Activated T-cell treated with anti-CD3 and anti-CD28 coated beads, Interleukin-2, amount 50 U/mL, for 4 hours (primary cell): ENCODE measurements at regions not wholly inside any gene's neighbourhood (a gene's known extent, or its start where the extent isn't known, plus 50 kb on each side); places are given as distances from the start of the nearest gene placed in this dataset.
"Not testable (repeated sequence)": the region's sequence is repeated elsewhere in the genome, so short reads cannot be mapped to it uniquely, and the experiment has no call there.

Source experiments
- ATAC-seq, 2 donors: fragments of 200-7000 bp; cut with Tn5 transposase; one replicate each; pipeline ENCODE4 v1.10.0; 2021
- DNase-seq: peaks from one replicate; pipeline ENCODE4 v3.0.0-alpha.2; 2020
- H3K27me3 Mint-ChIP-seq: one replicate; pipeline ENCODE4 v1.8.0; 2021; ENCODE audit warnings: low read depth, mixed read lengths
- H3K36me3 Mint-ChIP-seq: one replicate; pipeline ENCODE4 v1.8.0; 2022; ENCODE audit warnings: mixed read lengths; ENCODE audit not compliant: insufficient read depth
- H3K4me1 Mint-ChIP-seq: one replicate; pipeline ENCODE4 v1.8.0; 2021; ENCODE audit warnings: low read depth, mixed read lengths
- H3K4me3 Mint-ChIP-seq: one replicate; pipeline ENCODE4 v1.8.0; 2021; ENCODE audit warnings: mild to moderate bottlenecking, moderate library complexity, mixed read lengths
- H3K9me3 Mint-ChIP-seq: one replicate; pipeline ENCODE4 v1.8.0; 2021; ENCODE audit warnings: mixed read lengths

DNA sequence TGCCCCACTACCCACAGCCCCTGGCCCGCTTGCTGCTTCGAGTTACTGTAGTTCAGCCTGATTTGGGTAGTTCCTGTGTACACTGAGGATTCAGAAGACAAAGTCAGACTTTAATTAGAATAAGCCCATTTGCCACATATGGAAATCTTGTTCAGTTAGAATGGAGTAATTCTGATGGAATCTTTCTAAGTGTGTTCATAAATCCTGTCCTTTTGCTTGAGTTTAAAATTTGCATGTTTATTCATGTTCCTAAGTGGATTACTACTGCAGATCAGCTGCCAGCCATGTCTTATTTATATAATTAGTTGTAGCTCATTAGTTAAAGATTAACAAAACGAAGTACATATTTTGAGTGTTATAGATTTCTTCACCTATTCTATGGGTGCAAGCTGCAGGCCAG lies 504.5 kb downstream of the PCNX1 start:
- ATAC-seq (no peak), DNase-seq (no peak)
- H3K27me3 Mint-ChIP-seq, result no peaks in the 10 kb centered on the region
- H3K4me1 Mint-ChIP-seq, result peaks cover 31% of the 10 kb centered on the region
- H3K36me3 Mint-ChIP-seq, result peaks cover 12% of the 10 kb centered on the region
- H3K4me3 Mint-ChIP-seq, result no peak overlapping the region
- no peaks in the 10 kb centered on the region for H3K9me3 Mint-ChIP-seq

DNA sequence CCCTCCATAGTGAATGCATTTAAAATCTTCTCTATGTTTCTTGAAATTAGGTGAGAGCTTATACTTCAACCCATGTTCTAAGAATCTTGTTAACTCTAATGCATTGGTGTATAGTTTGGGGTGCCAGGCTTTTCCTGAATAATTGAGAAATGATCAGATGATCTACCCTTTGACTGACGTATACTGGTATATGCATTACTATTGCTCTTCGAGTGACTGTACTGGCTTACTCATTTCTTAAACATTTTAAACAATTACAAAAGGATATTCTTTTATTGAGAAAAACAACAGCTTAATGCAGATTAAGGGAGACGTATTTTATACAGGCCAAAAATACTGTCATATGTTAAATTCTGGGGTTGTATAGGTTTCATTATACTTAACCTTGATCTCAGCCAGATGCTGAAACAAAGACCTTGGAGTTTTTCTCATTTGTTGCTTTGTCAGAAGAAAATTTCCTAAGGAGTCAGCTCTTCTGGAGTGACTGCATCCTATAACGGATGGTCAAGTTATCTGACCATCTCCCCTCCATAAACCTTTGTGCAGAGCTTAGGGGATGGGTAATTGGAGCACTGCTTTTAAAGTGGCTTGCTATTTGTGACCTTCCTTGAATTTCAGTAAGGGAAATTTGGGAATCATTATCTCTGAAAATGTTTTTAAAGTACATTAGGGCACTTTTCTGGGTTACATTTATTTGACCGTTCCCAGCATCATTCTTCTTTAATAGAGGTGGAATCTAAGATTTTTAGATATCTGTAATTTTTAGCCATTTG lies 507.6 kb downstream of the PCNX1 start:
- H3K36me3 Mint-ChIP-seq, result peaks cover 24% of the 10 kb centered on the region
- DNase-seq, result no peak
- H3K4me1 Mint-ChIP-seq, result peaks cover 21% of the 10 kb centered on the region
- H3K27me3 Mint-ChIP-seq, result no peaks in the 10 kb centered on the region
- no peak for ATAC-seq
- H3K4me3 Mint-ChIP-seq, result no peak overlapping the region
- no peaks in the 10 kb centered on the region for H3K9me3 Mint-ChIP-seq

DNA sequence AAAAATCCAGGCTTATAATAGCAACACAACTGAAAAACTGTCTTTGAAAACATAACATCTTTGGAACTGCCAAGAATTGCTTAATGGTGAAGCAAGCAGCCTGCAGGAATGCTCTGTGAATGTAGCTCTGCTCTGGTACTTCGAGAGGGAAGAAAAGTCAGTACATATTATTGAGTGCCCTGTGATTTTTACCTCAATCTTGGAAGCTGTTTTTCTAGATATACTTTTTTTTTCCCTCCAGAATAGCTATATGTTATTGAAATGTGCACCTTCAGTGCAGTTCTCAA lies 508.1 kb downstream of the PCNX1 start:
- Mint-ChIP-seq H3K4me1 (peaks cover 17% of the 10 kb centered on the region), H3K9me3 (no peaks in the 10 kb centered on the region), H3K4me3 (no peak overlapping the region), H3K27me3 (no peaks in the 10 kb centered on the region), H3K36me3 (peaks cover 27% of the 10 kb centered on the region)
- no peak for DNase-seq
- ATAC-seq, result no peak

DNA sequence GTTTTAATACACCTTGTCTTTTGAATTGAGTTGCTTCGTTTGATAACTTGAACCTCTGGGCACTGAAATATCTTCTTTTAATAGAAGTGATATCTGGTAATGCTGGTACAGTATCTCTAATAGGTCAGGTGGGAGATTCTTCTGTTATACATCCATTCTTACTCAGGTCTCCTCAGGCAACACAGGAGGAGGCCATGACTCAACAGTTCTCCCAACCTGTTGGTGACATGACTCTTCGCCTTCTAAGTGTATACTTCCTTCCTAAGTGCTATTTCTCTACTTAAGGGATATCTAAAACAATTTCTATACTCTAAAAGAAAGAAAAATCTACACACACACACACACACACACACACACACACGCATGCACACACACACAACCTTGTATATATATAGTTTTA lies 509.1 kb downstream of the PCNX1 start:
- Mint-ChIP-seq H3K9me3 (no peaks in the 10 kb centered on the region), H3K27me3 (no peaks in the 10 kb centered on the region), H3K4me1 (peaks cover 10% of the 10 kb centered on the region), H3K4me3 (no peak overlapping the region), H3K36me3 (peaks cover 28% of the 10 kb centered on the region)
- no peak for DNase-seq
- ATAC-seq, result no peak

DNA sequence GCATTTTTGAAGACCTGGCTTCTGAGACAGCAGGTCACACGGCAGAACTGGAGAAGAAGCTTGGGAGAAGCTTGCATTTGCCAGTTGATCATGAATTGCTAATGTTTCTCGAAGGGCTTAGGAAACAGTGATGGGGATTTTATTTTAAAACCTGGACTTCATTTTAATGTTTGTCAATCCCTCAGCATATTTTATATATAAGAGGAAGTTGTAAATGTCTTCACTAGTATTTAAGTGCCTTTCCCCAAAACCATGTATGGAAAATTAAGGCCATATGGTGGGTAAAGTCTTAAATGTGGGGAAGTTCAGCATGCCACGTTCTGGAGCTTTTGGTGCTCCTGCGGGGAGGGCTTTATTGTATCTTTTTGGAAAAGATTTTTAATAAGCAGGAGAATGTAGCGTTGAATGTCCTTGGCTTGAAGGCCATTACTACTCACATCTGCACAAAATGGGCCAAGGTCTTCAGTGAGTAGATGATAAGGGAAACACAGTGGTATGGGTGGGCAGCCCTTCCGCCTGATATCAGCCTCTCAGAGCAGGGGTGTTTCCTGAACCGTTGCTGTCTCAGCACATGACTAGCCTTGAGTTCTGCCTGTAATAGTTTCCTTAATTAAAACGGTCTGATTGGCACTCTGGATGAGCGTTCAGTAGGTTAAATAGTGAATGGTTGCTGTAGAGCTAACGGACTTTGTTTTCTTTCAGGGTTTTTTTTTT lies 511.4 kb downstream of the PCNX1 start:
- H3K4me1 Mint-ChIP-seq, result peaks cover 2% of the 10 kb centered on the region
- no peak for ATAC-seq
- no peak for DNase-seq
- H3K9me3 Mint-ChIP-seq, result no peaks in the 10 kb centered on the region
- H3K36me3 Mint-ChIP-seq, result peaks cover 40% of the 10 kb centered on the region
- H3K4me3 Mint-ChIP-seq, result no peak overlapping the region
- no peaks in the 10 kb centered on the region for H3K27me3 Mint-ChIP-seq

DNA sequence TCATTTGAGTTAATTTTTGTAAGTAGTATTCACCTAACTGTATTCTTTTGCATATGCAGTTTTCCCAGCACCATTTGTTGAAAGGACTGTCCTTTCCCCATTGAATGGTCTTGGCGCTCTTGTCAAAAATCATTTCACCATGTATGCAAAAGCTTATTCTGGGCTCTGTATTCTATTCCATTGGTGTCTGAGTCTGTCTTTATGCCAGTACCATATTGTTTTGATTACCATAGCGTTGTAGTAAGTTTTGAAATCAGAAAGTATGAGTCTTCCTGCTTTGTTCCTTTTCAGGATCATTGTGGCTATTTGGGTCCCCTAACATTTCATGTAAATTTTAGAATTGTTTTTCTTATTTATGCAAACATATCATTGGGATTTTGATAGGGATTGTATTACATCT lies 508.7 kb upstream of the RGS6 start:
- Mint-ChIP-seq H3K4me1 (peaks cover 11% of the 10 kb centered on the region), H3K9me3 (peaks cover 28% of the 10 kb centered on the region), H3K27me3 (no peaks in the 10 kb centered on the region), H3K36me3 (peaks cover 52% of the 10 kb centered on the region), H3K4me3 (no peak overlapping the region)
- ATAC-seq, result no peak
- DNase-seq, result no peak

DNA sequence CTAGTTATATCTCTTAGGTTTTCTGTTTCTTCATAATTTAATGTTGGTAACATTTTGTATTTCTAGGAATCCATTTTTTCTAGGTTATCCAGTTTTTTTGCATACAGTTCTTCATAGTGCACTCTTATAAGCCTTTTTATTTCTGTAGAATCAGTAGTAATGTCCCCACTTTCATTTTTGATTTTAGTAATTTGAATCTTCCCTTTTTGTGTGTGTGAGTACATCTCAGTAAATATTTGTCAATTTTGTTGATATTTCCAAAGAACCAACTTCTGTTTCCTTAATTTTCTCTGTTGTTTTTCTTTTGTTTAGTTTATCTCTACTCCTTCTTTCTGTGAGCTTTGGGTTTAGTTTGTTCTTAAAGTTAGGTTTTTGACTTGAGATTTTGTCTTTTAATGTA lies 507.3 kb upstream of the RGS6 start:
- Mint-ChIP-seq H3K9me3 (peaks cover 28% of the 10 kb centered on the region), H3K4me3 (no peak overlapping the region), H3K4me1 (peaks cover 13% of the 10 kb centered on the region), H3K36me3 (peaks cover 48% of the 10 kb centered on the region), H3K27me3 (no peaks in the 10 kb centered on the region)
- ATAC-seq, result no peak
- DNase-seq, result no peak

DNA sequence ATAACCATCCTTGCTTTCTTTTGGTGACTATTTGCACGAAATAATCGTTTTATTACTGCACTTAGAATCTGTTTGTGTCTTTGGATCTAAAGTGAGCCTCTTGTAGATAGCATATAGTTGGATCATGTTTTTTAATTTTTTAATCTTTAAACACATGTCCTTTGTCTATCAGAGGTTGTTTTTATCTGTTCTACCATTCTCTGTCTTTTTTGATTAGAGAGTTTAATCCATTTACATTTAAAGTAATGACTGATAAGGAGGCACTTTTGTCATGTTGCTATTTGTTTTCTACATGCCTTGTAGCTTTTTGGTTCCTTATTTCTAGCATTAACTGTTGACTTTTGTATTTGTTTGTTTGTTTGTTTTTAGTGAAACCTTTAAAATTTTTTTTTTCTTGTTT lies 506.2 kb upstream of the RGS6 start:
- Mint-ChIP-seq H3K9me3 (peaks cover 28% of the 10 kb centered on the region), H3K4me1 (peaks cover 20% of the 10 kb centered on the region), H3K36me3 (peaks cover 48% of the 10 kb centered on the region), H3K4me3 (no peak overlapping the region), H3K27me3 (no peaks in the 10 kb centered on the region)
- ATAC-seq, result no peak
- DNase-seq, result no peak

DNA sequence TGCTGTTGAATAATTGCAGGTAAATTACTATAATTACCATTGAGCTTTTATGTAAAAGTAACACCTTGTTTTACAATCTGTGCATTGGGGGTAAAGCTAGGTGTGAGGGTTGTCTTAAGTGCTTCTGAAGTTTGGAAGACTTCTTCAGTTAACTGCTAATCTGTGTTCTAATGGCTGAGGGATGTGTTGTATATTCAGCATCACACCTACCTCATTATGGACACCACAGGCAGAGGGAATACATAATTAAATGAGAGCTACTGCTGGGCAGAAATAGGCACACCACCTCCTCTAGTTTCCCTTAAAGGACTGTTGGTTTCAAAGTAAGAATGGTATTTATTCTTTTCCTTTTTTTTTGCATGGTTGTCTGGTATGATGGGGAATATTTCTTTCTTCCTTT lies 502.3 kb upstream of the RGS6 start:
- DNase-seq (no peak), ATAC-seq (no peak)
- peaks cover 28% of the 10 kb centered on the region for H3K4me1 Mint-ChIP-seq
- H3K4me3 Mint-ChIP-seq, result no peak overlapping the region
- H3K27me3 Mint-ChIP-seq, result no peaks in the 10 kb centered on the region
- H3K36me3 Mint-ChIP-seq, result peaks cover 29% of the 10 kb centered on the region
- H3K9me3 Mint-ChIP-seq, result peaks cover 16% of the 10 kb centered on the region

DNA sequence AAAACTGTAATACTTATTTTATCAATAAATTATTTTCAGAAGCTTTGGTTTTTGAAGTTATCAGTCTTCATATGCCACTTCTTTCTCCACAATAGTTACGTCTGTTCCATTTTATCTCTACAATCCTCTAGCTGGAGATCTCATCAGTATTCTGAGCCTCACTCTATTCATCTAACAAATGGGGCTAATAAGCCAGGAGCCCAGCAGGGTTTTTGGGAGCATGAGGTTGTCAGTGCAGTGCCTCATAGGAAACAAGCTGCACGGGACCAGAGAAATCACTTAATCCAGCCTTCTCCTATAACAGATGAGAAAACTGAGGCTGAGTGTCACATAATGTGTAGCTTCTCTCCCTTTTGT lies 501.9 kb upstream of the RGS6 start:
- ATAC-seq, result no peak
- DNase-seq, result no peak
- H3K9me3 Mint-ChIP-seq, result peaks cover 12% of the 10 kb centered on the region
- no peaks in the 10 kb centered on the region for H3K27me3 Mint-ChIP-seq
- H3K4me3 Mint-ChIP-seq, result no peak overlapping the region
- peaks cover 24% of the 10 kb centered on the region for H3K4me1 Mint-ChIP-seq
- H3K36me3 Mint-ChIP-seq, result peaks cover 27% of the 10 kb centered on the region

DNA sequence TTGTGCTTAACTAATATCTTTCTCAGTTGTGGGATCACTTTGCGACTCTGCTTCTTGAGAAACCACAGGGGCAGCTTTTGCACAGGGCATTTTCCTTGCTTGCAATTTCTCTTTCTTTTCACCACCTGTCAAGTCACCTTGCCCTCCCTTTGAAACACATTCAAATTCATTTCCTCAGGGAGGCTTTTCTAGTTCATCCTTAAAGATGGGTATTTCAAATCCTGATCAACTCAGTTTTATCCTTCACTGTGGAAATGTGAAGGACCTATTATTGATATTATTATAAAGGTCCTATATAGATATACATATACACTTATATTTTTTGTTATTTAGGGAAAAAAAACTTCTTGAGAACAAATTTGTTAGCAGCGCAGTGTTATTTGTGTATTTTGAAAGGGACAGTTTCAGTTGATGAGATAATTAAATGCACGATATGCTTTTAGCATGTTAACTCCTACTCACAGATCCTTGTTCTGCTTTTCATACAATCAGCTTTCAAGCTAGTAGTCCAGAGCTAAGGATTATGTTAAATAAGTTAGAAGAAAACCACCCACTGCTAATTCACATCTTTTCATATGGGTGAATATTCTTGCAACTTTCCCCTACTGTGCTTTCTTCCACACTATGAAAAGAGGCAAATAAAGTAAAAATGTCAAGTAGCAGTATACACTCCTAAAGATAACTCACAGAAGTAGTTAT lies 501.4 kb upstream of the RGS6 start:
- Mint-ChIP-seq H3K9me3 (peaks cover 9% of the 10 kb centered on the region), H3K36me3 (peaks cover 27% of the 10 kb centered on the region), H3K4me1 (peaks cover 22% of the 10 kb centered on the region), H3K27me3 (no peaks in the 10 kb centered on the region), H3K4me3 (no peak overlapping the region)
- ATAC-seq (no peak), DNase-seq (no peak)

DNA sequence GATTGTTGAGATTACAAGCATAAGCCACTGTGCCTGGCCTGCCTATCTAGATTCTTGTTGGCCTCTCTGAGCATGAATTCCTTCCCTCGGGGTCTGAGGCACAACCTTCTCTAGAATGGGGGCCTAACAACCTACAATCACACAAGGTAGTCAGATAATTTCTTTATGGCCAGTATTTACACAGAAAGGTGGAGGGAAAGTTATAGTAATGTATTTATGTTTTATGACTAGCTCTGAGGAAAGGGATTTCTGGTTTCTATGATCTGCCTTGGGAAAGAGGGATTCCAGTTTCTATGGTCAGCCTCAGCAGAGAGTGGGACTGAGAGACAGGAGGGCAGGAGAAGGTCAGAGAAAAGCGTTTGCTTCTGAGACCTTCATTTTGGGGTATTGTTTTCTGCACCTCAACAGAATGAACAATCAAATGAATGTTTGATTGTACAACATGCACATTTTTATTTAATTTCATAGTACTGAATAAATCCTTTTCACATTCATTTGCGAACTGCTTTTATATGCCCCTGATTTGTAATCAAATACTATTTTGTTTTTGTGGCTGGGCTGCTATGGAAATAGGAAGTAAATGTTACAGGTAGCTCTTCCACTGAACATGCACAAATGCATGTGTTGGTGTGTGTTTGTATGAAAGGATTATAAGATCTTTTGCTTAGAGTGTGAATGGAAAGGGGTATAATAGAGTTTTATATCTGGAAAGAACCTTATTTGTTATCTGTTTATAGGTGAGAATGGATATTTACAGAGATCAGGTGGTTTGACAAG lies 499.7 kb upstream of the RGS6 start:
- Mint-ChIP-seq H3K27me3 (no peaks in the 10 kb centered on the region), H3K4me3 (no peak overlapping the region), H3K9me3 (peaks cover 1% of the 10 kb centered on the region), H3K36me3 (peaks cover 19% of the 10 kb centered on the region), H3K4me1 (peaks cover 22% of the 10 kb centered on the region)
- ATAC-seq, result no peak
- DNase-seq, result no peak

DNA sequence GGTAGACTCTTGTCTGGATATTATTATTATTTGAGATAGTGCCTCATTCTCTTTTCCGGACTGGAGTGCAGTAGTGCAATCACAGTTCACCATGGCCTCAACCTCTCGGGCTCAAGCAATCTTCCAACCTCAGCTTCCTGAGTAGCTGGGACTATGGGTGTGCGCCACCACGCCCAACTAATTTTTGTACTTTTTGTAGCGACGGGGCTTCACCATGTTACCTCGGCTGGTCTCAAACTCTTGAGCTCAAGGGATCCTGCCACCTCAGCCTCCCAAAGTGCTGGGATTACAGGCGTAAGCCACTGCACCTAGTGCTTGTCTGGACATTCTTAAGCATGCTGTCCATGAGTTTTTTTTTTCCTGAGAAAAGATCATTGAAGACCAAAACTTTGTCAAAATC lies 498.9 kb upstream of the RGS6 start:
- Mint-ChIP-seq H3K4me3 (no peak overlapping the region), H3K9me3 (no peaks in the 10 kb centered on the region), H3K27me3 (no peaks in the 10 kb centered on the region), H3K36me3 (peaks cover 19% of the 10 kb centered on the region), H3K4me1 (peaks cover 28% of the 10 kb centered on the region)
- DNase-seq (no peak), ATAC-seq (no peak)

DNA sequence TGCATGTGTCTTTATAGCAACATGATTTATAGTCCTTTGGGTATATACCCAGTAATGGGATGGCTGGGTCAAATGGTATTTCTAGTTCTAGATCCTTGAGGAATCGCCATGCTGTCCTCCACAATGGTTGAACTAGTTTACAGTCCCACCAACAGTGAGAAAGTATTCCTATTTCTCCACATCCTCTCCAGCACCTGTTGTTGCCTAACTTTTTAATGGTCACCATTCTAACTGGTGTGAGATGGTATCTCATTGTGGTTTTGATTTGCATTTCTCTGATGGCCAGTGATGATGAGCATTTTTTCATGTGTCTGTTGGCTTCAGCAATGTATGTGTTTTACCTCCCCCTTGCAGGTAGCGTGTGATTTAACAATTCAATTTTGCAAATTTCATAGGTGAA lies 496.6 kb upstream of the RGS6 start:
- Mint-ChIP-seq H3K4me1 (peaks cover 33% of the 10 kb centered on the region), H3K36me3 (peaks cover 22% of the 10 kb centered on the region)
- not testable (repeated sequence) for H3K9me3 Mint-ChIP-seq, DNase-seq, H3K4me3 Mint-ChIP-seq, H3K27me3 Mint-ChIP-seq, ATAC-seq
